SHP77 (cell line): ENCODE measurements at regions not wholly inside any gene's neighbourhood (a gene's known extent, or its start where the extent isn't known, plus 50 kb on each side); places are given as distances from the start of the nearest gene placed in this dataset.
"Not testable (repeated sequence)": the region's sequence is repeated elsewhere in the genome, so short reads cannot be mapped to it uniquely, and the experiment has no call there.

Experiments used
- DNase-seq, 2 experiments: peaks; one replicate each; lab custom pipeline; 2025; lab: John Stamatoyannopoulos, UW

DNA sequence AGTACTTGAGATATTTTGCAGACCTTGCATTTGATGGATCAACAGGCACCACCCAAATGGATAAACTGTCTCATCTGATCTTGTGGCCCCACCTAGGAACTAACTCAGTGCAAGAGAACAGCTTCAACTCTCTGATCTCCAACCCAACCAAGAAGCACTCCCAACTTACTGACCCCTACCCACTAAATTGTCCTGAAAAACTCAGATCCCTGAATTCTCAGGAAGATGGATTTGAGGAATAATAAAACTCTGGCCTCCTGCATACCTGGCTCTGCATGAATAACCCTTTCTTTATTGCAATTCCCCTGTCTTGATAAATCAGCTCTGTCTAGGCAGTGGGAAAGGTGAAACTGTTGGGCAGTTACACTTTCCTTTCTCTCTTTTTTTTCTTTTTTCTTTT is 247.9 kb downstream of the ZPLD1 start:
- DNase-seq = no peak

- DNase-seq = no peak
Observed at GRCh38 chr3:102686792-102687191, 252.0 kb downstream of the ZPLD1 start.

- DNase-seq = no peak
Observed at GRCh38 chr3:102687851-102688555, 253.2 kb downstream of the ZPLD1 start.

DNA sequence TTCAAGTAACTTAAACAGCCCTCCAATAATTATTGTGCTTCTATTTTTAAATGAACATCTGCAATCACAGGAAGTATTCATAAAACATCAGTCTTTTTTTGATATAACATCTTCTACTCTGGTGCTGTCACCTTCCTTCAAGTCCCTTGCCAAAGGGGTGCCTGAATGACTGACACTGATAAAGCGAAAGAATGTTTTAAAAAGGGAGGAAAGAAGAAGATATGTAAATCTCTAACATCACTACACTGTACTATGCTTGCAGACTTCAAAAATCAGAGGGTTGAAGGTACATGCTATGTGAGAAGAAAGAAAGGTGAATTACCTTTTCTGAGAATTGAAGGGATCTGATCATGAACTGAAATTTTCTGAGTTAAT is 253.7 kb downstream of the ZPLD1 start:
- DNase-seq = no peak

DNA sequence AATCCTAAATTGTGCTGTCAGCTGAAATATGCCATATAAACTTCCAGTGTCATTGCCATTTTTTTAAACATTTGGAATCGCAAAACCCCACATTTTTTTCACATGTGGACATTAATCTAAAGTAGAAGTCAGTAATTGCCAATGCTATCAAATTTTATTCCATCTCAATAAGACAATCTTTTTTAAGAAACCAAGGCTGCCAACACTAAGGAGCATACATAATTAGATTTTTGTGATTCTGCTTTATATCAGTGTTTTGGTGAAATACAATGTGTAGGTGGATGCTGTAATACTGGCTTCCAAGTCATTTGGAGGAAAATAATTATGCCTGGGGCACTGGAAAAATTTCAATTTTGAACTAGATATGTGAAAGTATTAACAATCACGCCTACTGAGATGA is 256.7 kb downstream of the ZPLD1 start:
- DNase-seq = no peak

- DNase-seq = no peak
Observed at GRCh38 chr3:102699104-102699818, 264.4 kb downstream of the ZPLD1 start.

GRCh38 chr3:102699819-102700140 is 265.0 kb downstream of the ZPLD1 start:
- DNase-seq = no peak

GRCh38 chr3:102712896-102713295 is 278.1 kb downstream of the ZPLD1 start:
- DNase-seq = no peak

GRCh38 chr3:102714567-102714966 is 279.8 kb downstream of the ZPLD1 start:
- no peak for DNase-seq

- no peak for DNase-seq
Observed at GRCh38 chr3:102715030-102715697, 280.3 kb downstream of the ZPLD1 start.

GRCh38 chr3:102718651-102719050 is 283.8 kb downstream of the ZPLD1 start:
- no peak for DNase-seq

- DNase-seq = no peak
Observed at GRCh38 chr3:102722317-102722716, 287.5 kb downstream of the ZPLD1 start.

GRCh38 chr3:102727340-102727739 is 292.5 kb downstream of the ZPLD1 start:
- no peak for DNase-seq

- not testable (repeated sequence) for DNase-seq
Observed at GRCh38 chr3:102732581-102732980, 297.8 kb downstream of the ZPLD1 start.

- no peak for DNase-seq
Observed at GRCh38 chr3:102733791-102734563, 299.2 kb downstream of the ZPLD1 start.

GRCh38 chr3:102735311-102735710 is 300.5 kb downstream of the ZPLD1 start:
- no peak for DNase-seq

DNA sequence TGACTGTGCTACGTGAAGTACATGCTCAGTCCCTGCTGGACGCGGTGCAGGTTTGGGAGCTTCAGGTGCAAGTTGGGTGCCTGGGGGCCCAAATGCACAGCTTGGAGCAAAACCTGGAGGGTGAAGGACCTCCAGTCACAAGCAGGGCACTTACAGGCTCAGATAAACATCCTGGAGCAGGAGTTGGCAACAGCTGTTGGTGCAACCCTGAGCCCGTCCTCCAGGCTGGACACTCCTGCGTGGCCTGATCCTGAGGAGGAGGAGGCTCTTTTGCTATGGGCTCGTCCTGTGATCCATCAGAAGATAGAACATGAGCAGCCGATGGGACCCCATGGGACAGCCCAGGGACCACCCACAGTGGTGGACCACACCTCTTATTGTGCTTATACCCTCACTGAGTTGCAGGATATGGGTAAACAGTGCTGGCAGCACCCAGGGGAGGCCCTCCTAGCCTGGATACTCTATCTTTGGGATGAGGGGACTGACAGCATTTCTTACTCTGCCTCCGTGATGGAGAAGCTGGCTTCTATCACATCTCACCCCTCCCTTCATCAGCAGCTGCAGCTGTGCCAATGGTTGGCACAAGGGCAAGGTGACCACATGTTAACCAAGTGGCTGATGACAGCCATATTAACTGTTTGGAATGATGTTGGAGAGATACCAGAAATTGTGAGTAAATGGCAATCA is 301.6 kb downstream of the ZPLD1 start:
- DNase-seq = no peak

- DNase-seq = no peak
Observed at GRCh38 chr3:102736975-102737304, 302.1 kb downstream of the ZPLD1 start.

- no peak for DNase-seq
Observed at GRCh38 chr3:102737353-102737752, 302.5 kb downstream of the ZPLD1 start.

GRCh38 chr3:102741105-102741504 is 306.3 kb downstream of the ZPLD1 start:
- DNase-seq = no peak

GRCh38 chr3:102741694-102742093 is 306.9 kb downstream of the ZPLD1 start:
- no peak for DNase-seq

DNA sequence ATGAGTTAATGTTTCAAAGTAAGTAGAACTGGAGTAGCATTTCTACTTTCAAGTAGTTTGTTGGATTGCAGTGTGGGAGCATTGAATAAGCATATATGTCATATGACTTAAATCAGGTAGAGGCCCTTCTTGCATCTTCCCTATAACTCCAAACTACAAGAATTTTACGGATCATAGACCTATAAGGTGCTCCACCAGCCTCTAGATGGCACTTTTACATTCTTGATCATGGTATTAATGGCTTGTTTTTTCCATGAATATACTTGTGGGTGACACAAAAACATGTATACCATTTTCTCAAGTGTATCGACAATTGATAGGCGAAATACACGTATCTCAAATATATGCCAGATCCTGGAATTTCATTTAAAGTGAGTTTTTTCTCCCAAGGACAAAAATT is 311.1 kb downstream of the ZPLD1 start:
- DNase-seq = no peak
